ENCODE measurements at regions not wholly inside any gene's neighbourhood (a gene's known extent, or its start where the extent isn't known, plus 50 kb on each side); places are given as distances from the start of the nearest gene placed in this dataset.

GRCh38 chr2:10239561-10239967 lies 63.1 kb upstream of the HPCAL1 start:
- no peak overlapping the region for H3K4me3 ChIP-seq (ENCODE audit: low read depth, low read length)
- no peak for TF ChIP-seq CTCF (IDR thresholded peaks at IDR 0.05; ENCODE audit: control insufficient read depth, extremely low read depth, insufficient read depth)
- no peak for DNase-seq (ENCODE audit: low read depth)

GRCh38 chr2:10240161-10240681 lies 62.5 kb upstream of the HPCAL1 start:
- no peak for DNase-seq (ENCODE audit: low read depth)
- no peak for TF ChIP-seq CTCF (IDR thresholded peaks at IDR 0.05; ENCODE audit: control insufficient read depth, extremely low read depth, insufficient read depth)
- H3K4me3 ChIP-seq (ENCODE audit: low read depth, low read length), result no peak overlapping the region

- DNase-seq (ENCODE audit: low read depth), result no peak
- no peak for TF ChIP-seq CTCF (IDR thresholded peaks at IDR 0.05; ENCODE audit: control insufficient read depth, extremely low read depth, insufficient read depth)
- no peak overlapping the region for H3K4me3 ChIP-seq (ENCODE audit: low read depth, low read length)
Observed at GRCh38 chr2:10240911-10241610, 61.6 kb upstream of the HPCAL1 start.

- no peak for DNase-seq (ENCODE audit: low read depth)
- TF ChIP-seq CTCF (IDR thresholded peaks at IDR 0.05; ENCODE audit: control insufficient read depth, extremely low read depth, insufficient read depth), result no peak
- no peak overlapping the region for H3K4me3 ChIP-seq (ENCODE audit: low read depth, low read length)
Observed at GRCh38 chr2:10241641-10242430, 60.9 kb upstream of the HPCAL1 start.

GRCh38 chr2:10242451-10242850 lies 60.3 kb upstream of the HPCAL1 start:
- no peak for DNase-seq (ENCODE audit: low read depth)
- no peak overlapping the region for H3K4me3 ChIP-seq (ENCODE audit: low read depth, low read length)
- no peak for TF ChIP-seq CTCF (IDR thresholded peaks at IDR 0.05; ENCODE audit: control insufficient read depth, extremely low read depth, insufficient read depth)

GRCh38 chr2:10242998-10243925 lies 59.4 kb upstream of the HPCAL1 start:
- no peak for TF ChIP-seq CTCF (IDR thresholded peaks at IDR 0.05; ENCODE audit: control insufficient read depth, extremely low read depth, insufficient read depth)
- no peak overlapping the region for H3K4me3 ChIP-seq (ENCODE audit: low read depth, low read length)
- no peak for DNase-seq (ENCODE audit: low read depth)

Measured in LNCaP clone FGC (cell line).